A549 (cell line): ENCODE measurements at regions not wholly inside any gene's neighbourhood (a gene's known extent, or its start where the extent isn't known, plus 50 kb on each side); places are given as distances from the start of the nearest gene placed in this dataset.

Experiments
- ATAC-seq, 2 experiments: fragments of 200-7000 bp in 1 of 2; fragments of >200 bp in 1 of 2; cut with Nextera tagmentation in 1 of 2; cut with Tn5 transposase in 1 of 2; 3 replicates each; pipeline versions ENCODE4 v1.8.0 to v1.9.1; 2018 to 2020; ENCODE audit warnings: mild to moderate bottlenecking in 1 of 2, moderate library complexity in 1 of 2
- CTCF ChIA-PET: fragments of 300-600 bp; sonication (Branson Sonifier 250); formaldehyde crosslinking; extraction: SDS; loops from one replicate; lab custom pipeline; 2021; ENCODE audit warnings: antibody characterized with exemption, inconsistent platforms; lab: Yijun Ruan, JAX
- POLR2A ChIA-PET: fragments of 350-600 bp; formaldehyde crosslinking; extraction: SDS; loops from one replicate; lab custom pipeline; 2021; ENCODE audit warnings: antibody characterized with exemption, inconsistent platforms; lab: Yijun Ruan, JAX
- DNase-seq, 2 experiments: peaks; one replicate each; pipeline versions ENCODE4 v3.0.0 to v3.0.0-alpha.2; 2011 to 2016; ENCODE audit warnings: low read depth in 1 of 2, low spot score in 1 of 2
- FAIRE-seq: peaks from 2 replicates; lab custom pipeline; 2011; peaks lifted over from hg19 to GRCh38; lab: Jason Lieb, UNC
- H3K27ac ChIP-seq, 2 experiments: fragments of >200 bp; sonication (Bioruptor Twin); formaldehyde crosslinking; 3 replicates each; pipeline ENCODE4 v1.5.1; 2016 to 2017
- H3K4me1 ChIP-seq: fragments of >200 bp; sonication (Bioruptor Twin); formaldehyde crosslinking; 3 replicates; pipeline ENCODE4 v1.6.1; 2016
- H3K4me2 ChIP-seq: fragments of >200 bp; sonication (Bioruptor Twin); formaldehyde crosslinking; 3 replicates; pipeline ENCODE4 v1.6.1; 2016
- H3K4me3 ChIP-seq: fragments of >200 bp; sonication (Bioruptor Twin); formaldehyde crosslinking; 3 replicates; pipeline ENCODE4 v1.5.1; 2016
- H3K9me3 ChIP-seq: fragments of >200 bp; sonication (Bioruptor Twin); formaldehyde crosslinking; 3 replicates; pipeline ENCODE4 v1.6.1; 2016
- ATOH8 ChIP-seq: fragments of 250-450 bp; sonication (Bioruptor Pico); IDR thresholded peaks from 2 replicates; pipeline ENCODE4 v1.5.0; 2020; ENCODE audit warnings: low read depth, mild to moderate bottlenecking, moderate library complexity
- BHLHE40 ChIP-seq: IDR thresholded peaks from 2 replicates; pipeline ENCODE4 v1.6.1; 2012; ENCODE audit warnings: low read depth, low read length, inconsistent platforms
- CEBPB ChIP-seq, 2 experiments: fragments of >200 bp in 1 of 2; sonication (Bioruptor Twin) in 1 of 2; formaldehyde crosslinking in 1 of 2; IDR thresholded peaks; 2 replicates each; pipeline ENCODE4 v1.6.1; 2012 to 2016
- CHD2 ChIP-seq: fragments of 150-350 bp; IDR thresholded peaks from 2 replicates; pipeline ENCODE4 v1.6.1; 2014; ENCODE audit warnings: low read length; ENCODE audit not compliant: partially characterized antibody
- CTCF ChIP-seq: fragments of >200 bp; sonication (Bioruptor Twin); formaldehyde crosslinking; IDR thresholded peaks from 3 replicates; pipeline ENCODE4 v1.5.1; 2016
- EHF ChIP-seq: fragments of 250-450 bp; sonication (Bioruptor Pico); IDR thresholded peaks from 2 replicates; pipeline ENCODE4 v1.5.0; 2020; ENCODE audit warnings: mild to moderate bottlenecking
- ESRRA ChIP-seq: fragments of 150-350 bp; IDR thresholded peaks from 2 replicates; pipeline ENCODE4 v1.6.1; 2014; ENCODE audit warnings: mild to moderate bottlenecking, low read length, borderline replicate concordance
- FOSB ChIP-seq: fragments of 250-450 bp; sonication (Bioruptor Pico); IDR thresholded peaks from 2 replicates; pipeline ENCODE4 v1.5.0; 2020; ENCODE audit warnings: mild to moderate bottlenecking, moderate library complexity
- FOXS1 ChIP-seq: fragments of 250-450 bp; sonication (Bioruptor Pico); IDR thresholded peaks from 2 replicates; pipeline ENCODE4 v1.5.0; 2020; ENCODE audit warnings: mild to moderate bottlenecking, moderate library complexity
- HES2 ChIP-seq: fragments of >200 bp; sonication (Bioruptor Twin); formaldehyde crosslinking; IDR thresholded peaks from 2 replicates; pipeline ENCODE4 v1.6.1; 2016
- HEYL ChIP-seq: fragments of 250-450 bp; sonication (Bioruptor Pico); IDR thresholded peaks from 2 replicates; pipeline ENCODE4 v1.8.0; 2021; ENCODE audit warnings: mild to moderate bottlenecking, moderate library complexity
- HMGXB4 ChIP-seq: fragments of 250-450 bp; sonication (Bioruptor Pico); IDR thresholded peaks from 2 replicates; pipeline ENCODE4 v1.5.0; 2021; ENCODE audit warnings: mild to moderate bottlenecking, moderate library complexity, borderline replicate concordance
- HOXB13 ChIP-seq: fragments of 250-450 bp; sonication (Bioruptor Pico); IDR thresholded peaks from 2 replicates; pipeline ENCODE4 v1.5.0; 2020; ENCODE audit warnings: low read depth, mild to moderate bottlenecking, moderate library complexity
- HOXB5 ChIP-seq: fragments of 250-450 bp; sonication (Bioruptor Pico); IDR thresholded peaks from 2 replicates; pipeline ENCODE4 v1.5.0; 2020; ENCODE audit warnings: mild to moderate bottlenecking, moderate library complexity
- JUN ChIP-seq, 2 experiments: fragments of >200 bp; sonication (Bioruptor Twin); formaldehyde crosslinking; IDR thresholded peaks; 2 replicates in 1 of 2; 3 replicates in 1 of 2; pipeline ENCODE4 v1.6.1; 2016 to 2017
- JUNB ChIP-seq: fragments of >200 bp; sonication (Bioruptor Twin); formaldehyde crosslinking; IDR thresholded peaks from 2 replicates; pipeline ENCODE4 v1.6.1; 2016
- KDM1A ChIP-seq: fragments of 200-600 bp; sonication (generic); IDR thresholded peaks from 2 replicates; pipeline ENCODE4 v1.6.1; 2016; ENCODE audit warnings: low read depth, mild to moderate bottlenecking
- MAX ChIP-seq: IDR thresholded peaks from 2 replicates; pipeline ENCODE4 v1.6.1; 2012
- POLR2A ChIP-seq: IDR thresholded peaks from 2 replicates; pipeline ENCODE4 v1.6.1; 2012; ENCODE audit warnings: mild to moderate bottlenecking, low read length
- REST ChIP-seq: fragments of 200-600 bp; sonication (generic); IDR thresholded peaks from 2 replicates; pipeline ENCODE4 v1.6.1; 2016; ENCODE audit warnings: antibody characterized with exemption, mild to moderate bottlenecking, moderate library complexity
- RNF2 ChIP-seq: fragments of 200-600 bp; sonication (generic); IDR thresholded peaks from 2 replicates; pipeline ENCODE4 v1.6.1; 2016; ENCODE audit warnings: low read depth, mild to moderate bottlenecking, antibody characterized with exemption, moderate library complexity, borderline replicate concordance
- SMC3 ChIP-seq: fragments of >200 bp; sonication (Bioruptor Twin); formaldehyde crosslinking; IDR thresholded peaks from 3 replicates; pipeline ENCODE4 v1.6.1; 2018; ENCODE audit warnings: inconsistent platforms
- SREBF2 ChIP-seq: fragments of 450-650 bp; IDR thresholded peaks from 2 replicates; pipeline ENCODE4 v1.6.1; 2014; ENCODE audit warnings: mild to moderate bottlenecking, moderate library complexity
- TFCP2L1 ChIP-seq: fragments of 250-450 bp; sonication (Bioruptor Pico); IDR thresholded peaks from 2 replicates; pipeline ENCODE4 v1.5.0; 2021; ENCODE audit warnings: mild to moderate bottlenecking
- USF2 ChIP-seq: fragments of 450-650 bp; IDR thresholded peaks from 2 replicates; pipeline ENCODE4 v1.6.1; 2014; ENCODE audit warnings: antibody characterized with exemption
- WGBS: methylation state at CpG from one replicate; pipeline ENCODE4 v1.1.6; 2017; ENCODE audit errors: missing lambda C conversion rate; 5-methylcytosine and 5-hydroxymethylcytosine counted together
- TF ChIP-seq, protein P1 (sequence below): fragments of >200 bp; sonication (Bioruptor Twin); formaldehyde crosslinking; IDR thresholded peaks from 3 replicates; pipeline ENCODE4 v1.6.1; 2016

DNA sequence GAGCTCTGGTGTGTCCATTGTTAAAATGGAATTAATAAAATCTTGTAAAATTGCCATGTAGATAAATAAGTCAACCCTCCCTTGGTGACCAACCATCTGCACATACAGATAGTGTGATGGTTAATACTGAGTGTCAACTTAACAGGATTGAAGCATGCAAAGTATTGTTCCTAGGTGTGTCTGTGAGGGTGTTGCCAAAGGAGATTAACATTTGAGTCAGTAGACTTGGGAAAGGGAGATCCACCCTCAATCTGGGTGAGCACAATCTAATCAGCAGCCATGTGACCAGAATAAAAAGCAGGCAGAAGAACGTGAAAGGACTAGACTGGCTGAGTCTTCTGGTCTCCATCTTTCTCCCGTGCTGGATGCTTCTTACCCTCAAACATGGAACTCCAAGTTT lies 174.8 kb downstream of the LTN1 start:
- ChIA-PET CTCF (no interaction called here), POLR2A (no interaction called here)

GRCh38 chr21:28811860-28812259 lies 180.8 kb downstream of the LTN1 start:
- no peak for DNase-seq
- no peak for FAIRE-seq
- WGBS = 16% methylated on average over 3 of the region's 3 CpGs
- Histone ChIP-seq H3K27ac (no peak overlapping the region), H3K4me2 (no peak overlapping the region), H3K9me3 (no peaks in the 10 kb centered on the region), H3K4me1 (no peaks in the 10 kb centered on the region), H3K4me3 (no peak overlapping the region)
- CTCF ChIA-PET = no interaction called here
- ATAC-seq = no peak
- POLR2A ChIA-PET = no interaction called here
- TF ChIP-seq EHF (CRISPR knock-in tag) (no peak), REST (no peak), CTCF (no peak), RNF2 (no peak), FOXS1 (CRISPR knock-in tag) (no peak), ESRRA (no peak), HOXB5 (no peak), HMGXB4 (CRISPR knock-in tag) (no peak), HOXB13 (CRISPR knock-in tag) (no peak), FOSB (CRISPR knock-in tag) (no peak), JUNB (no peak), CEBPB (IDR thresholded peaks at IDR 0.05) (no peak), USF2 (no peak), JUN (IDR thresholded peaks at IDR 0.05) (no peak), BHLHE40 (no peak), CHD2 (no peak), HEYL (CRISPR knock-in tag) (no peak)

More for the DNA sequence above, 174.8 kb downstream of the LTN1 start:
- H3K4me2 ChIP-seq = no peak overlapping the region
- DNase-seq (no peak), FAIRE-seq (no peak), ATAC-seq (no peak)
- H3K4me3 ChIP-seq = no peak overlapping the region
- TF ChIP-seq FOXS1 (CRISPR knock-in tag) (no peak), KDM1A (no peak), HES2 (no peak), FOSB (CRISPR knock-in tag) (no peak), MAX (no peak), ATOH8 (CRISPR knock-in tag) (no peak), POLR2A (no peak), SMC3 (no peak), TFCP2L1 (no peak), SREBF2 (no peak)
- TF ChIP-seq, protein P1, sequence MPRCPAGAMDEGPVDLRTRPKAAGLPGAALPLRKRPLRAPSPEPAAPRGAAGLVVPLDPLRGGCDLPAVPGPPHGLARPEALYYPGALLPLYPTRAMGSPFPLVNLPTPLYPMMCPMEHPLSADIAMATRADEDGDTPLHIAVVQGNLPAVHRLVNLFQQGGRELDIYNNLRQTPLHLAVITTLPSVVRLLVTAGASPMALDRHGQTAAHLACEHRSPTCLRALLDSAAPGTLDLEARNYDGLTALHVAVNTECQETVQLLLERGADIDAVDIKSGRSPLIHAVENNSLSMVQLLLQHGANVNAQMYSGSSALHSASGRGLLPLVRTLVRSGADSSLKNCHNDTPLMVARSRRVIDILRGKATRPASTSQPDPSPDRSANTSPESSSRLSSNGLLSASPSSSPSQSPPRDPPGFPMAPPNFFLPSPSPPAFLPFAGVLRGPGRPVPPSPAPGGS = no peak
- no peak overlapping the region for H3K27ac ChIP-seq
- no peaks in the 10 kb centered on the region for H3K9me3 ChIP-seq
- no peaks in the 10 kb centered on the region for H3K4me1 ChIP-seq
- WGBS = 0% methylated on average over 2 of the region's 2 CpGs
